NT2/D1 (cell line): ENCODE measurements at regions not wholly inside any gene's neighbourhood (a gene's known extent, or its start where the extent isn't known, plus 50 kb on each side); places are given as distances from the start of the nearest gene placed in this dataset.
"Not testable (repeated sequence)": the region's sequence is repeated elsewhere in the genome, so short reads cannot be mapped to it uniquely, and the experiment has no call there.

Experiments used
- DNase-seq: peaks from one replicate; pipeline ENCODE4 v3.0.0-alpha.2; 2011; ENCODE audit warnings: low read depth, low spot score
- H3K27me3 ChIP-seq: 2 replicates; pipeline ENCODE4 v1.6.0; 2011; ENCODE audit warnings: mild to moderate bottlenecking; ENCODE audit not compliant: insufficient read length, insufficient read depth
- H3K36me3 ChIP-seq: 2 replicates; pipeline ENCODE4 v1.6.1; 2011; ENCODE audit warnings: mild to moderate bottlenecking, low read length, mixed read lengths; ENCODE audit not compliant: insufficient read depth, insufficient read length
- H3K4me1 ChIP-seq: 2 replicates; pipeline ENCODE4 v1.5.1; 2011; ENCODE audit not compliant: insufficient read depth, insufficient read length
- H3K4me3 ChIP-seq: 2 replicates; pipeline ENCODE4 v1.5.1; 2011; ENCODE audit warnings: low read depth; ENCODE audit not compliant: insufficient read length
- H3K9ac ChIP-seq: 2 replicates; pipeline ENCODE4 v1.6.0; 2011; ENCODE audit warnings: low read depth; ENCODE audit not compliant: insufficient read length
- H3K9me3 ChIP-seq: 2 replicates; pipeline ENCODE4 v1.5.1; 2011; ENCODE audit warnings: mild to moderate bottlenecking, low read length; ENCODE audit not compliant: insufficient read depth
- SUZ12 ChIP-seq: IDR thresholded peaks from 2 replicates; pipeline ENCODE4 v1.6.1; 2011; ENCODE audit not compliant: insufficient read length, insufficient read depth; ENCODE audit errors: extremely low read depth
- YY1 ChIP-seq: IDR thresholded peaks from 2 replicates; pipeline ENCODE4 v1.6.1; 2011; ENCODE audit not compliant: insufficient read length, insufficient read depth
- ZNF274 ChIP-seq: IDR thresholded peaks from 2 replicates; pipeline ENCODE4 v1.6.1; 2011; ENCODE audit warnings: mild to moderate bottlenecking, low read depth, low read length

DNA sequence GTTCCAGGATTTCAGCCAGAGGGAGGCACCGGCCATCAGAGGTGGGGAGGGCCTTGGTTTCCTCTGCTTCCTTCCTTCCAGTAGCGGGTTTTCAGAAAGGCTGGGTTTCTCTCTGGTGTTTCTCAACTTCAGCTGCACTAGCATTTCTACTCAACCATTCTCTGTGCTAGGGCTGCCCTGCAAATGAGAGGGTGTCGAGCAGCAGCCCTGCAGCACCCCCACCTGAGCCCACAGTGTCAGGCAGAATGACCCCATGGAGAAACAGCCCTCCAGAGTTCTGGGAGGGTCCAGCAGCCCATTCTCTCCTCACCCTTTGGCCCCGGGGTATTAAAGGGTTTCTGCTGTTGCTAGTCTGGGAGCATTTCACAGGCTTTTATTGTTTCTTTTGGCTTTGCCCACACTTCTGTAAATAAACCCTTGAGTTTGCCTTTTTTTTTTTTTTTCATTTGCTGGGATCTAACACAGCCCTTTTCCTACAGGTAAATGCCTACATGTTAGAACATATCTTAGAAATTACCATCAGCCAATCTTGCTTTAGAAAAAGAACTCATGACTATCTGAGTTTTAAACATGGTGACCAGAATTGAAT, 151.5 kb upstream of the VIPR2 start:
- Histone ChIP-seq H3K27me3 (no peaks in the 10 kb centered on the region), H3K9me3 (peaks cover 7% of the 10 kb centered on the region; the same call in 1 of the 2 replicates), H3K9ac (no peak overlapping the region), H3K4me3 (no peak overlapping the region), H3K36me3 (no peaks in the 10 kb centered on the region), H3K4me1 (no peaks in the 10 kb centered on the region)
- DNase-seq = no peak
- TF ChIP-seq ZNF274 = no peak
- no peak for TF ChIP-seq SUZ12
- TF ChIP-seq YY1 = no peak

DNA sequence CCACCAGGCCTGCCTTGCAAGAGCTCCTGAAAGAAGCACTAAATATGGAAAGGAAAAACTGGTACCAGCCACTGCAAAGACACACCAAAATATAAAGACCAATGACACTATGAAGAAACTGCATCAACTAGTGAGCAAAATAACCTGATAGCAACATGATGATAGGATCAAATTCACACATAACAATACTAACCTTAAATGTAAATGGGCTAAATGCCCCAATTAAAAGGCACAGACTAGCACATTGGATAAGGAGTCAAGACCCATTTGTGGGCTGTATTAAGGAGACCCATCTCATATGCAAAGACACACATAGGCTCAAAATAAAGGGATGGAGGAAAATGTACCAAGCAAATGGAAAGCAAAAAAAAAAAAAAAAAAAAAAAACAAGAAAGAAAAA, 141.8 kb upstream of the VIPR2 start:
- H3K36me3 ChIP-seq, H3K9ac ChIP-seq, H3K4me1 ChIP-seq, H3K4me3 ChIP-seq, H3K27me3 ChIP-seq, H3K9me3 ChIP-seq, DNase-seq: not testable (repeated sequence)

DNA sequence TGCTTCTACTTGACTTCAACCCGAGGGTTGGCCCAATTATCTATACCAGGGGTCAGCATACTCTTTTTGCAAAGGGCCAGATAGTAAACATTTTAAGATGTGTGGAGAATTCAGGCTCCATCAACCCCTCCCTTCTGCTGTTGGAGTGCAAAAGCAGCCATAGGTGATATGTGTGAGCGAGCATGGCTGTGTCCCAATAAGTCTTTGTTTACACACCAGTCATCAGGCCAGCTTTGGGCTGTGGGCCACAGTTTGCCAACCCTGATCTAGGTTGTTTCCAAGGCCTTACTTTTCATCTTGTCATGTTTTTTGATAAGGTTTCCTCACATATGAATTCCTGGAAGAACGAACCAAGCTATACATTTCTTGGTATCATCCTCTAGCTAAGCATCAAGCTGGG, 136.9 kb upstream of the VIPR2 start:
- DNase-seq = no peak
- H3K27me3 ChIP-seq = no peaks in the 10 kb centered on the region
- H3K9ac ChIP-seq = no peak overlapping the region
- TF ChIP-seq SUZ12 (no peak), YY1 (no peak), ZNF274 (no peak)
- H3K9me3 ChIP-seq = no peaks in the 10 kb centered on the region; the same call in 1 of the 2 replicates
- H3K36me3 ChIP-seq = no peaks in the 10 kb centered on the region
- H3K4me3 ChIP-seq = no peak overlapping the region
- H3K4me1 ChIP-seq = no peaks in the 10 kb centered on the region

DNA sequence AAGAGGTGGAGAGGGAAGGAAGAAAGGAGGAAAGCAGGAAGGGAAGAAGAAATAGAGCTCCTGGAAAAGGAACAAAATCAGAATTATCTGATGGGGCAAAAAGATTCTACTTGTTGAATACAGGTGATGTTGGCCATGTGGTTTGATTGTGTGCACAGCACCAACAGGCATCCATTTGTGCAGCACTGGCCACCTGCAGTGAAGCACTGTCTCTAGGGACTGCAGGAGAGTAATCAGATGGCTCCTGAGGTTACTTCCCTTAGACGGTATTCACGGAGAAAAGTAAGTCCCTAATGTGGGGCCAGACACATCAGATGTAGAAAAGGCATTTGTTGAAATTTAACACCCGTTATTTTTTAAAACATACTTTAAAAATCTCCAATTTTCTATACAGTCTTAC, 135.3 kb upstream of the VIPR2 start:
- Histone ChIP-seq H3K27me3 (no peaks in the 10 kb centered on the region), H3K4me3 (no peak overlapping the region), H3K36me3 (no peaks in the 10 kb centered on the region), H3K4me1 (no peaks in the 10 kb centered on the region), H3K9me3 (no peaks in the 10 kb centered on the region; the same call in 1 of the 2 replicates), H3K9ac (no peak overlapping the region)
- DNase-seq = no peak
- no peak for TF ChIP-seq SUZ12
- TF ChIP-seq YY1 = no peak
- TF ChIP-seq ZNF274 = no peak

DNA sequence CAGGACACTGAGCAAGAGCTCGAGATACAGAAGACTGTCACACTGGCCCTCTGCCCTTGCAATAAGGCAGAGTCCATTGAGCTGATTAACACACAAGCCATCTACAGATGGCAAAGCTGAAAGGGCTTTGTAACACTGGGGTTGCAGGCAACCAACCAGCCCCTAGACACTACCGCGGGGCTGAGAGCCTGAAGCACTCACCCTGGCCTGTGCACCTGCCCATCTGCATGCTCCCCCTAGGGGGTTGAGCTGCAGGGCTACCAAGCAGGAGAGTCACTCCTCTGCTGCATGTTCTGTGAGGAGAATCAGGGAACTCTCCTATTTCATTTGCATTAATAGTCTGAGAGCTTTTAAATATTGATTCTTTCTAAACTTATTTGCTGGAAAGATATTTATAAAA, 128.1 kb upstream of the VIPR2 start:
- Histone ChIP-seq H3K36me3 (no peaks in the 10 kb centered on the region), H3K9me3 (peaks cover 5% of the 10 kb centered on the region; the same call in 1 of the 2 replicates), H3K4me3 (no peak overlapping the region), H3K27me3 (no peaks in the 10 kb centered on the region), H3K9ac (no peak overlapping the region), H3K4me1 (no peaks in the 10 kb centered on the region)
- TF ChIP-seq YY1 = no peak
- no peak for TF ChIP-seq SUZ12
- no peak for TF ChIP-seq ZNF274
- DNase-seq = no peak

DNA sequence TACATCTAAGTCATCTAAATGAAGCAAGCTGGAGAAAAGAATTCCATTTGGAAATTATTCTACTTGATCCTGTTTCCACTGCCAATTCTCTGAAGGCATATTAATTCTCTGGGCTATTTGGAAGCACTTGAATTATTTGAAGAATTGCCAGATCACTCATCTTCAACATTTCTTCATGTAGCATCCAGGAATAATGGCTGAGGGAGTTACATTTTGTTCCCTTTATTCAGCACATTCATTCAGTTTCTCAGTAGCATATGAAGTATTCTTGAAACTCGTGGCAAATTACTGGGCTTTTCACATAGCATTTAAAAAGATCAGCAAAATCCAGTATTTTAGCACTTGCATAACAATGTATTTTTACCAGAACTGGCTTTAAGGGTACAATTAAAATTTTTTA, 127.1 kb upstream of the VIPR2 start:
- H3K4me1 ChIP-seq = no peaks in the 10 kb centered on the region
- TF ChIP-seq ZNF274 (no peak), YY1 (no peak), SUZ12 (no peak)
- H3K27me3 ChIP-seq = no peaks in the 10 kb centered on the region
- peaks cover 5% of the 10 kb centered on the region; the same call in 1 of the 2 replicates for H3K9me3 ChIP-seq
- DNase-seq = no peak
- no peak overlapping the region for H3K4me3 ChIP-seq
- H3K9ac ChIP-seq = no peak overlapping the region
- H3K36me3 ChIP-seq = no peaks in the 10 kb centered on the region

DNA sequence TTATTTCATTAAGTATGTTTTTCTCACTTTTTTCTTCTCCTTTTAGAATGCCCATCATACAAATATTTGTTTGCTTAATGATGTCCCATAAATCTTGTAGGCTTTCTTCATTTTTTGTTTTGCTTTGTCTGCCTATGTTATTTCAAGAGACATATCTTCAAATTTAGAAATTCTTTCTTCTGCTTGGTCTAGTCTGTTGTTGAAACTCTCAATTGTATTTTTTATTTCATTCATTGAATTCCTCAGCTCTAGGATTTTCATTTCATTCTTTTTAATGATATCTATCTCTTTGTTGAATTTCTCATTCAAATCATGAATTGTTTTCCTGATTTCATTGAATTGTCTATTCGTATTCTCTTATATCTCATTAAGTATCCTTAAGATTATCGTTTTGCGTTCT, 125.1 kb upstream of the VIPR2 start:
- 0 out of 2 replicates have a peak, but pooled peaks cover 5% of the 10 kb centered on the region for H3K9me3 ChIP-seq
- DNase-seq = no peak
- no peak overlapping the region for H3K9ac ChIP-seq
- TF ChIP-seq ZNF274 (no peak), SUZ12 (no peak), YY1 (no peak)
- H3K36me3 ChIP-seq = no peaks in the 10 kb centered on the region
- no peaks in the 10 kb centered on the region for H3K4me1 ChIP-seq
- H3K27me3 ChIP-seq = no peaks in the 10 kb centered on the region
- no peak overlapping the region for H3K4me3 ChIP-seq

DNA sequence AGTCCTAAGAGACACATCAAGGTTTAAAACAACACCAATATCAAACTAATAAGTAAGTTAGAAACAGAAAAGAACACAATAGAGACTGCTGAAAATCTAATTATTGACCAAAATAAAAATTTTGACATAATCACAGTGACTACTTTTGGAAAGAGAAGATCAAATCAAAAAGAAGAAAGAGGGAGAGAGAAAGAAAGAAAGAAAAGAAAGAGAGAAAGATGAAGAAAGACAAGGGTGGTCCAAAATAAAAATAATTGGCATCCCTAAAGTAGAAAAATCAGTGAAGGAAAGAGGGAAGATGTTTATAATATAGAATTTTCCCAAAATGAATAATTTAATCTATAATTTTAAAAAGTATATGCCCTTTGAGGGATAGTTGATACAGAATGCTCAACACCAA, 118.8 kb upstream of the VIPR2 start:
- Histone ChIP-seq H3K27me3 (no peaks in the 10 kb centered on the region), H3K36me3 (no peaks in the 10 kb centered on the region), H3K4me3 (no peak overlapping the region), H3K9me3 (no peaks in the 10 kb centered on the region), H3K4me1 (no peaks in the 10 kb centered on the region), H3K9ac (no peak overlapping the region)
- DNase-seq = no peak
- no peak for TF ChIP-seq YY1
- no peak for TF ChIP-seq ZNF274
- TF ChIP-seq SUZ12 = no peak
